ENCODE measurements at regions not wholly inside any gene's neighbourhood (a gene's known extent, or its start where the extent isn't known, plus 50 kb on each side); places are given as distances from the start of the nearest gene placed in this dataset.

GRCh38 chr2:122105171-122105876, 349.9 kb downstream of the TSN start:
- TF ChIP-seq CTCF (IDR thresholded peaks at IDR 0.05; ENCODE audit: insufficient read depth, low read depth, low read length) (no peak), EZH2 (IDR thresholded peaks at IDR 0.05; ENCODE audit: insufficient read depth, low read length) (no peak)
